ENCODE measurements at regions not wholly inside any gene's neighbourhood (a gene's known extent, or its start where the extent isn't known, plus 50 kb on each side); places are given as distances from the start of the nearest gene placed in this dataset.

- no peak for TF ChIP-seq CTCF (IDR thresholded peaks at IDR 0.05; ENCODE audit: insufficient read depth, low read depth, low read length)
- no peak for TF ChIP-seq EZH2 (IDR thresholded peaks at IDR 0.05; ENCODE audit: insufficient read depth, low read length)
Measured at GRCh38 chr5:103744159-103744558, 181.6 kb upstream of the NUDT12 start.

Measured in astrocyte (in vitro differentiated cells and primary cell).